ENCODE measurements at regions not wholly inside any gene's neighbourhood (a gene's known extent, or its start where the extent isn't known, plus 50 kb on each side); places are given as distances from the start of the nearest gene placed in this dataset.

GRCh38 chr13:40444241-40444640 lies 222.2 kb downstream of the FOXO1 start:
- H3K27ac ChIP-seq = no peak overlapping the region
- no peak for DNase-seq (ENCODE audit: low read depth, low spot score)

GRCh38 chr13:40445557-40445990 lies 220.9 kb downstream of the FOXO1 start:
- H3K27ac ChIP-seq = peak overlapping the region; percentile 90
- DNase-seq (ENCODE audit: low read depth, low spot score) = peak; percentile 97

- H3K27ac ChIP-seq = peak overlapping the region; percentile 90
- DNase-seq (ENCODE audit: low read depth, low spot score) = no peak
Observed at GRCh38 chr13:40446365-40446764, 220.1 kb downstream of the FOXO1 start.

- no peak for DNase-seq (ENCODE audit: low read depth, low spot score)
- H3K27ac ChIP-seq = no peak overlapping the region
Observed at GRCh38 chr13:40447857-40448256, 218.6 kb downstream of the FOXO1 start.

GRCh38 chr13:40452038-40452666 lies 214.3 kb downstream of the FOXO1 start:
- no peak for DNase-seq (ENCODE audit: low read depth, low spot score)
- H3K27ac ChIP-seq = peak overlapping the region; percentile 92

GRCh38 chr13:40452741-40453334 lies 213.6 kb downstream of the FOXO1 start:
- H3K27ac ChIP-seq = peak overlapping the region; percentile 92
- DNase-seq (ENCODE audit: low read depth, low spot score) = peak; percentile 64

GRCh38 chr13:40453351-40454021 lies 213.0 kb downstream of the FOXO1 start:
- peak overlapping the region; percentile 92 for H3K27ac ChIP-seq
- peak; percentile 97 for DNase-seq (ENCODE audit: low read depth, low spot score)

- H3K27ac ChIP-seq = no peak overlapping the region
- no peak for DNase-seq (ENCODE audit: low read depth, low spot score)
Observed at GRCh38 chr13:40456397-40456953, 210.0 kb downstream of the FOXO1 start.

- H3K27ac ChIP-seq = no peak overlapping the region
- DNase-seq (ENCODE audit: low read depth, low spot score) = no peak
Observed at GRCh38 chr13:40456979-40457553, 209.4 kb downstream of the FOXO1 start.

GRCh38 chr13:40457929-40458719 lies 208.3 kb downstream of the FOXO1 start:
- DNase-seq (ENCODE audit: low read depth, low spot score) = no peak
- H3K27ac ChIP-seq = no peak overlapping the region

GRCh38 chr13:40458720-40458990 lies 207.8 kb downstream of the FOXO1 start:
- no peak for DNase-seq (ENCODE audit: low read depth, low spot score)
- no peak overlapping the region for H3K27ac ChIP-seq

- DNase-seq (ENCODE audit: low read depth, low spot score) = no peak
- H3K27ac ChIP-seq = no peak overlapping the region
Observed at GRCh38 chr13:40460116-40460515, 206.3 kb downstream of the FOXO1 start.

GRCh38 chr13:40464337-40465014 lies 202.0 kb downstream of the FOXO1 start:
- no peak overlapping the region for H3K27ac ChIP-seq

GRCh38 chr13:40465015-40465390 lies 201.4 kb downstream of the FOXO1 start:
- H3K27ac ChIP-seq = no peak overlapping the region
- DNase-seq (ENCODE audit: low read depth, low spot score) = no peak

More at GRCh38 chr13:40464337-40465014, 202.0 kb downstream of the FOXO1 start:
- no peak for DNase-seq (ENCODE audit: low read depth, low spot score)

GRCh38 chr13:40466272-40466671 lies 200.2 kb downstream of the FOXO1 start:
- no peak overlapping the region for H3K27ac ChIP-seq
- no peak for DNase-seq (ENCODE audit: low read depth, low spot score)

- no peak for DNase-seq (ENCODE audit: low read depth, low spot score)
- H3K27ac ChIP-seq = no peak overlapping the region
Observed at GRCh38 chr13:40468227-40468838, 198.1 kb downstream of the FOXO1 start.

GRCh38 chr13:40469581-40470310 lies 196.7 kb downstream of the FOXO1 start:
- no peak for DNase-seq (ENCODE audit: low read depth, low spot score)
- H3K27ac ChIP-seq = no peak overlapping the region

- H3K27ac ChIP-seq = no peak overlapping the region
- no peak for DNase-seq (ENCODE audit: low read depth, low spot score)
Observed at GRCh38 chr13:40470660-40471059, 195.8 kb downstream of the FOXO1 start.

GRCh38 chr13:40471076-40471475 lies 195.4 kb downstream of the FOXO1 start:
- H3K27ac ChIP-seq = no peak overlapping the region

More at GRCh38 chr13:40471076-40471475, 195.4 kb downstream of the FOXO1 start:
- DNase-seq (ENCODE audit: low read depth, low spot score) = no peak
